ENCODE measurements at regions not wholly inside any gene's neighbourhood (a gene's known extent, or its start where the extent isn't known, plus 50 kb on each side); places are given as distances from the start of the nearest gene placed in this dataset.

GRCh38 chrX:39450234-39450977 lies 647.4 kb downstream of the BCOR start (continued):
- no peak for TF ChIP-seq SIRT6 (IDR thresholded peaks at IDR 0.05; ENCODE audit: low read depth, low read length)
- no peak for TF ChIP-seq E2F1 (CRISPR knock-in tag; IDR thresholded peaks at IDR 0.05)
- no peak for TF ChIP-seq IRF9 (tag; IDR thresholded peaks at IDR 0.05)
- peak; percentile 22; the same call in 1 of the 2 replicates for TF ChIP-seq CTBP1 (IDR thresholded peaks at IDR 0.05; ENCODE audit: borderline replicate concordance)
- no peak for TF ChIP-seq ZNF253 (CRISPR knock-in tag; conservative IDR thresholded peaks at IDR 0.05)
- TF ChIP-seq ARID3A (IDR thresholded peaks at IDR 0.05; ENCODE audit: borderline replicate concordance, low read depth, low read length): no peak
- TF ChIP-seq PHF20 (IDR thresholded peaks at IDR 0.05; ENCODE audit: partially characterized antibody): no peak
- TF ChIP-seq CUX1 (CRISPR knock-in tag; IDR thresholded peaks at IDR 0.05): no peak
- peak; percentile 32; the same call in 1 of the 2 replicates for TF ChIP-seq VEZF1 (CRISPR knock-in tag; IDR thresholded peaks at IDR 0.05)
- no peak for TF ChIP-seq RB1 (IDR thresholded peaks at IDR 0.05; ENCODE audit: low read depth)
- no peak for TF ChIP-seq ZZZ3 (IDR thresholded peaks at IDR 0.05)
- TF ChIP-seq RBM22 (IDR thresholded peaks at IDR 0.05; ENCODE audit: low read depth, low read length, poor library complexity, severe bottlenecking): no peak
- no peak for TF ChIP-seq PHB2 (IDR thresholded peaks at IDR 0.05; ENCODE audit: low read depth)
- TF ChIP-seq ZBTB26 (CRISPR knock-in tag; IDR thresholded peaks at IDR 0.05): no peak
- no peak for TF ChIP-seq MEF2A (IDR thresholded peaks at IDR 0.05; ENCODE audit: control insufficient read depth, low read depth, low read length)
- TF ChIP-seq SUPT5H (IDR thresholded peaks at IDR 0.05): no peak
